ENCODE measurements at regions not wholly inside any gene's neighbourhood (a gene's known extent, or its start where the extent isn't known, plus 50 kb on each side); places are given as distances from the start of the nearest gene placed in this dataset.

DNA sequence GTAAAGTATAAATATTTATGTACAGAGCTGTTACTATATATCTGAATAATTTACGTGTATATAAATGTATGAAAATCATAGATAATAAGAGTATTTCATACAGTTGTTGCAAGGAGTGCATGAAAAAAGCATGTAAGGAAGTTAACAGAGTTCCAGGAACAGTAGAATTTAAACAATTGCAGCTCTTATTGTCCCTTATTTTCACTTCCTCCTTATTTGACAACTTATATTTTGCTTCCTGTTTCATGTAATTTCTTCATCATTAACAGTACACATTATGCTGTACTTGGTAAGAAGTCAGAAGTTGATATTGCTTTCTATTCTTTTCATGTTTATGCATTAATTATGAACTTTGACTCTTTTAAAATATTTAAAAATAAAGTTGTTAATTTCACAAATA is 681.5 kb downstream of the LRRIQ3 start:
- WGBS (ENCODE audit: insufficient coverage), result no CpG with 5 or more reads among the region's 1 CpG
- Histone ChIP-seq H3K9me3 (ENCODE audit: control insufficient read depth, insufficient read depth, low read length) (no peaks in the 10 kb centered on the region), H3K4me3 (ENCODE audit: low read depth, low read length) (no peak overlapping the region), H3K27ac (ENCODE audit: low read depth, low read length) (no peak overlapping the region), H3K27me3 (ENCODE audit: control insufficient read depth, insufficient read depth, low read length) (no peaks in the 10 kb centered on the region), H3K4me1 (ENCODE audit: control insufficient read depth, insufficient read depth, low read length) (no peaks in the 10 kb centered on the region), H3K36me3 (ENCODE audit: control insufficient read depth, insufficient read depth, low read length) (no peaks in the 10 kb centered on the region)
- no peak for DNase-seq (ENCODE audit: low read depth in 4 of 6, low spot score in 6 of 6)

DNA sequence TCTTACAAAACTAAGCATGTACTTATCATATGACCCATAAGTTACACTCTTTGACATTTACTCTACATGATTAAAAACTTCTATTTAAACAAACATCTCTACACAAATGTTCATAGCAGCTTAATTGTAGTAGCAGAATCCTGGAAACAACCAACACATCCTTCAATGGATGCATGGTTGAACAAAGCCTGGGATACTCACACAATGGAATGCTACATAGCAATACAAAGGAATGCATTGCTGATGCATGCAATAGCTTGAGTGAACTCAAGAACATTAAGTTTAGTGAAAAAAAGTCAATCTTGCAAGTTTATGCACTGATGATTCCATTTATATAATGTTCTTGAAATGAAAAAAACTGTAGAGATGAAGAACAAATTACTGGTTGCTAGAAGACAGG is 686.9 kb downstream of the LRRIQ3 start:
- Histone ChIP-seq H3K9me3 (ENCODE audit: control insufficient read depth, insufficient read depth, low read length) (peaks cover 3% of the 10 kb centered on the region), H3K4me3 (ENCODE audit: low read depth, low read length) (no peak overlapping the region), H3K27me3 (ENCODE audit: control insufficient read depth, insufficient read depth, low read length) (no peaks in the 10 kb centered on the region), H3K4me1 (ENCODE audit: control insufficient read depth, insufficient read depth, low read length) (no peaks in the 10 kb centered on the region), H3K27ac (ENCODE audit: low read depth, low read length) (no peak overlapping the region), H3K36me3 (ENCODE audit: control insufficient read depth, insufficient read depth, low read length) (no peaks in the 10 kb centered on the region)
- no peak for DNase-seq (ENCODE audit: low read depth in 4 of 6, low spot score in 6 of 6)

DNA sequence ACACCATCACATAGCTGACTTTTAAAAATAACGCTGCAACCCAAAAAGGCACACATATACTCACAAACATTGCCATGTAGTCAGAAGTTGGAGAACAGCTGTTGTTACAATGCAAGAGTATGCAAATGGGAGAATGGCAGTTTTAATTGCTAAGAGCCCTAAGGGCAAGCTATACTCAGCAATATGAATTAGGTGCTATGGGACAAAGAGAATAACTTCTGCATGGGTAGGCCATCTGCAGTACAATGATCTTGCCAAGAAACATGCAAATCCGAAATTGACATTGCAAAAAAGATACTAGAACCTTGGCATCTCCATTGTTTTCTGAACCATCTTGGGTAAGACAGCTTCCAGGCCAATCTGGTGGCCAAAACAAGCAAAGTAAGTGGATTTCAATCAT is 697.8 kb downstream of the LRRIQ3 start:
- 57% methylated on average over 1 of the region's 2 CpGs for WGBS (ENCODE audit: insufficient coverage)

DNA sequence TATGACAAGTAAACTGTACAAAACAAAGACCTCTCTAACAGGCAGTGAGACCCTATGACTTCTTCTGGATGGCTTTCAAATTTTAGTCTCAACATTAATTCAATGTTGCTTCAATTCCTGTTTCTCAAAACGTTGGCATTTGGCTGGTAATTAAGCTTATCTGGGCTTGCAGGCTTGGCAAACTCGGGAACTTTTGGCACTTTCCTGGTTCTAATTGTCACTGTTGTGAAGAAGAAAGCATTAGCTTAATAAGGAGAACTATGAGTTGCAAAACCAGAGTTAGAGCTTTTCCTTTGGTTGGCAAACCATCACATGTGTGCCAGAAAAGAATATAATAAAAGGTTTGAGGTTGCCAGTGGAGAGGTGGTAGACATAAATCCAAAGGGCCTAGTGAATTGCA is 698.3 kb downstream of the LRRIQ3 start:
- WGBS (ENCODE audit: insufficient coverage), result 67% methylated on average over 1 of the region's 2 CpGs
- Histone ChIP-seq H3K36me3 (ENCODE audit: control insufficient read depth, insufficient read depth, low read length) (no peaks in the 10 kb centered on the region), H3K27ac (ENCODE audit: low read depth, low read length) (no peak overlapping the region), H3K4me3 (ENCODE audit: low read depth, low read length) (no peak overlapping the region), H3K4me1 (ENCODE audit: control insufficient read depth, insufficient read depth, low read length) (no peaks in the 10 kb centered on the region), H3K9me3 (ENCODE audit: control insufficient read depth, insufficient read depth, low read length) (no peaks in the 10 kb centered on the region), H3K27me3 (ENCODE audit: control insufficient read depth, insufficient read depth, low read length) (no peaks in the 10 kb centered on the region)
- peak in 2 of 6 donors; percentile 4 to 75 for DNase-seq (ENCODE audit: low read depth in 4 of 6, low spot score in 6 of 6)

More for the DNA sequence above, 697.8 kb downstream of the LRRIQ3 start:
- no peaks in the 10 kb centered on the region for H3K4me1 ChIP-seq (ENCODE audit: control insufficient read depth, insufficient read depth, low read length)
- H3K9me3 ChIP-seq (ENCODE audit: control insufficient read depth, insufficient read depth, low read length), result no peaks in the 10 kb centered on the region
- no peak overlapping the region for H3K27ac ChIP-seq (ENCODE audit: low read depth, low read length)
- DNase-seq (ENCODE audit: low read depth in 4 of 6, low spot score in 6 of 6), result peak in 2 of 6 donors; percentile 56 to 84
- no peaks in the 10 kb centered on the region for H3K27me3 ChIP-seq (ENCODE audit: control insufficient read depth, insufficient read depth, low read length)
- H3K4me3 ChIP-seq (ENCODE audit: low read depth, low read length), result no peak overlapping the region
- no peaks in the 10 kb centered on the region for H3K36me3 ChIP-seq (ENCODE audit: control insufficient read depth, insufficient read depth, low read length)

DNA sequence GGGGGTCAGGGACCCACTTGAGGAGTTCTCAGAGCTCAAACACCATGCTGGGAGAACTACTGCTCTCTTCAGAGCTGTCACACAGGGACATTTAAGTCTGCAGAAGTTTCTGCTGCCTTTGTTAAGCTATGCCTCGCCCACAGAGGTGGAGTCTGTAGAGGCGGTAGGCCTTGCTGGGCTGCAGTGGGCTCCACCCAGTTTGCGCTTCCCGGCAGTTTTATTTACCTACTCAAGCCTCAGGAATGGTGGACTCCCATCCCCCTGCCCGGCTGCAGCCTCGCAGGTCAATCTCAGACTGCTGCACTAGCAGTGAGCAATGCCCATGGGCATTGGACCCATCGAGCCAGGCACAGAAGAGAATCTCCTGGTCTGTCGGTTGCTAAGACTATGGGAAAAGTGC is 706.4 kb downstream of the LRRIQ3 start:
- Histone ChIP-seq H3K27ac (ENCODE audit: low read depth, low read length) (no peak overlapping the region), H3K9me3 (ENCODE audit: control insufficient read depth, insufficient read depth, low read length) (no peaks in the 10 kb centered on the region), H3K4me1 (ENCODE audit: control insufficient read depth, insufficient read depth, low read length) (no peaks in the 10 kb centered on the region), H3K27me3 (ENCODE audit: control insufficient read depth, insufficient read depth, low read length) (no peaks in the 10 kb centered on the region), H3K36me3 (ENCODE audit: control insufficient read depth, insufficient read depth, low read length) (no peaks in the 10 kb centered on the region), H3K4me3 (ENCODE audit: low read depth, low read length) (no peak overlapping the region)
- no peak for DNase-seq (ENCODE audit: low read depth in 4 of 6, low spot score in 6 of 6)
- WGBS (ENCODE audit: insufficient coverage), result 96% methylated on average over 8 of the region's 8 CpGs

DNA sequence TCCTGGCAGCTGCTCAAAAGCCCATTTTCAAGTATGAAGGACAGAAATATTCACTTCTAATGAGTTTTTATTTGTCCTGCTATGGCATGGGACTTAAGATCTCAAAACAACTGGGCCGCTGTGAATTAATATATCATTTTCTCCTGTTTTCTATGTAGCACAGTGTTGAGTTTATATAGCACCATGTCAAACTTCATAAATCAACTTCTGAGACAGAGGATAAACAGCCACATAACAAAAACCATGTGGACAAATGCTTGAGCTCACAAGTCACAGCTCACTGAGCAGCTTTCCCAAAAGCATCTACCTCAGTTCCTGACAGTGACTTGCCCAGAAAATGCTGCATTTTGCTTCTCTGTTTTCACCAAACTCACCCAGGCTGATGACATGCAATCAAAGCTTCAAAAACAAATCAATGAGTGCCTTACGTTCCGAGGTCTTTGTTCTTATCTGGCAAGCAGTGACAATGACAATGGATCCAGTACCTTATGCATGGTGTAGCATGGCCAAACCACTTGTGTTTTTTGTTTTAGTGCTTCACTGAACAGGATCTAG is 722.6 kb downstream of the LRRIQ3 start:
- no peak overlapping the region for H3K4me3 ChIP-seq (ENCODE audit: low read depth, low read length)
- H3K36me3 ChIP-seq (ENCODE audit: control insufficient read depth, insufficient read depth, low read length), result no peaks in the 10 kb centered on the region
- no peaks in the 10 kb centered on the region for H3K27me3 ChIP-seq (ENCODE audit: control insufficient read depth, insufficient read depth, low read length)
- DNase-seq (ENCODE audit: low read depth in 4 of 6, low spot score in 6 of 6), result no peak
- no peaks in the 10 kb centered on the region for H3K9me3 ChIP-seq (ENCODE audit: control insufficient read depth, insufficient read depth, low read length)
- H3K27ac ChIP-seq (ENCODE audit: low read depth, low read length), result no peak overlapping the region
- no peaks in the 10 kb centered on the region for H3K4me1 ChIP-seq (ENCODE audit: control insufficient read depth, insufficient read depth, low read length)
- 11% methylated on average over 2 of the region's 3 CpGs for WGBS (ENCODE audit: insufficient coverage)

DNA sequence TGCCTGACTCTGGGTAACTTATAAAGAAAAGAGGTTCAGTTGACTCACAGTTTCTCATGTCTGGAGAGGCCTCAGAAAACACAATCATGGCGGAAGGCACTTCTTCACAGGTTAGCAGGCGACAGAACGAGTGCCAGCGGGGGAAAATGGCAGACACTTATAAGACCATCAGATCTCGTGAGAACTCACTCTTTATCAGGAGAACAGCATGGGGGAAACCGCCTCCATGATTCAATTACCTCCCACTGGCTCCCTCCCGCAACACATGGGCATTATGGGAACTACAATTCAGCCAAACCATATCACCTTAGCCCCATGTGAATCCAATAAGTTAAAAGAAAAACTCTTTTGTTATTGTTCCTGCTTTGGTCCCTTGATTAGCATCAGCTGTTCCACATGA is 725.2 kb downstream of the LRRIQ3 start:
- Histone ChIP-seq H3K27ac (ENCODE audit: low read depth, low read length) (no peak overlapping the region), H3K27me3 (ENCODE audit: control insufficient read depth, insufficient read depth, low read length) (no peaks in the 10 kb centered on the region), H3K4me1 (ENCODE audit: control insufficient read depth, insufficient read depth, low read length) (no peaks in the 10 kb centered on the region), H3K9me3 (ENCODE audit: control insufficient read depth, insufficient read depth, low read length) (no peaks in the 10 kb centered on the region), H3K4me3 (ENCODE audit: low read depth, low read length) (no peak overlapping the region), H3K36me3 (ENCODE audit: control insufficient read depth, insufficient read depth, low read length) (no peaks in the 10 kb centered on the region)
- no peak for DNase-seq (ENCODE audit: low read depth in 4 of 6, low spot score in 6 of 6)
- WGBS (ENCODE audit: insufficient coverage), result 78% methylated on average over 6 of the region's 7 CpGs

DNA sequence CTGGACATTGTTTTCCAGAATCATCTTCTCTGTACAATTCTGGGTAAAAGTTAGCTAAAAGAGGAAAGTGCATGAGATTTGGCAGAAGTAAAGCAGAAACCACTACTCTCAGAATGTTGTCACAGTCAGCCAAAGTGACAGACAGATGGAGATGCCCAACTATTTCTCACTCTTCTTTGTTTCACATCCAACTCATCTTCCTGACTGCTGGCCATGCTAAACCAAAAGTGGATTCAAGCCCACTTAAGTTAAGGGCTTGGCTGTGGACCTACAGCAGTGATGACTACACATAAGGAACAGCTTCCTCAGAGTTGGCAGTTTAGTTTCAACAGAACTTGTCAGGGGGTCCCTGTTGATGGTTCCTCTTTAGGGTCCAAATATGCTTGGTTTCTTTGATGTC is 730.2 kb downstream of the LRRIQ3 start:
- Histone ChIP-seq H3K4me3 (ENCODE audit: low read depth, low read length) (no peak overlapping the region), H3K9me3 (ENCODE audit: control insufficient read depth, insufficient read depth, low read length) (no peaks in the 10 kb centered on the region), H3K27me3 (ENCODE audit: control insufficient read depth, insufficient read depth, low read length) (no peaks in the 10 kb centered on the region), H3K27ac (ENCODE audit: low read depth, low read length) (no peak overlapping the region), H3K4me1 (ENCODE audit: control insufficient read depth, insufficient read depth, low read length) (no peaks in the 10 kb centered on the region), H3K36me3 (ENCODE audit: control insufficient read depth, insufficient read depth, low read length) (no peaks in the 10 kb centered on the region)
- DNase-seq (ENCODE audit: low read depth in 4 of 6, low spot score in 6 of 6), result peak in 1 of 6 donors; percentile 82

DNA sequence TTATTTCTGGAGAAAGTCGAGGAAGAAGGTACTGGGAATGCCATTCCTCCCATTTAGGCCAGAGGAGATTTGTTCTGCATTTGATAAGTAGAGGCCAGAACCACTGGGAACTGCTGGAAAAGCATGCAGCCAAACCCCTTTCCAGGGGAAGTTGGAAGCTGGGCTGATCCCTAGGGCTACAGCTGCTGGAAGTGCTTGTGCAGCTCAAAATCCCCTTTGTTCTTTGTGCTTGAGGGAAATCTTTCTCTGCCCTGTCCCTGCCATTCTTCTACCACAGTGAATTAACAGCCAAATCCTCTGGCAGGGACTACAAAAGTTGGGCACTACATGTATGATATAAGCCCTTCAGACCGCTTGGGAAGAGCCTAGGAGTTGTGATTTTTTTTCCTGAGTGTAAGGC is 734.1 kb downstream of the LRRIQ3 start:
- H3K4me3 ChIP-seq (ENCODE audit: low read depth, low read length), result no peak overlapping the region
- H3K36me3 ChIP-seq (ENCODE audit: control insufficient read depth, insufficient read depth, low read length), result no peaks in the 10 kb centered on the region
- no peaks in the 10 kb centered on the region for H3K9me3 ChIP-seq (ENCODE audit: control insufficient read depth, insufficient read depth, low read length)
- no peak overlapping the region for H3K27ac ChIP-seq (ENCODE audit: low read depth, low read length)
- WGBS (ENCODE audit: insufficient coverage), result no CpG with 5 or more reads among the region's 2 CpGs
- no peak for DNase-seq (ENCODE audit: low read depth in 4 of 6, low spot score in 6 of 6)
- H3K27me3 ChIP-seq (ENCODE audit: control insufficient read depth, insufficient read depth, low read length), result no peaks in the 10 kb centered on the region
- no peaks in the 10 kb centered on the region for H3K4me1 ChIP-seq (ENCODE audit: control insufficient read depth, insufficient read depth, low read length)

DNA sequence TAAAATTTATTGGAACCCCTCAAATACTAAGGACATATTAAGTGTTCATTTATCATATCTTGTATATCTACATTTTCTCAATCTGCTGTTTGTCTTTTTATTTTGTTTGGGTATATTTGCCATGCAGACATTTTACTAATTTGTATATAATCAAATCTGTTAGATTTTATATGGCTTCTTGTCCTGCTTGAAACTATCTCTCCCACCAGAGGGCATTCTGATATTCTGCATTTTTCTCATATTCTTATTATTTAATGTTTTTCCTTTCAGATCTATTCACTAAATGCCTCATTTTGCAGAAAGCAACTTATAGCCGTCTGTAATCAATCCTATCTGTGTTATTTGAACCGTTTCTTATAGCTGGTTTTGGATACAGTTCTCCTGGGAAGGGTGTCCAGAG is 745.5 kb downstream of the LRRIQ3 start:
- Histone ChIP-seq H3K27ac (ENCODE audit: low read depth, low read length) (no peak overlapping the region), H3K36me3 (ENCODE audit: control insufficient read depth, insufficient read depth, low read length) (no peaks in the 10 kb centered on the region), H3K9me3 (ENCODE audit: control insufficient read depth, insufficient read depth, low read length) (no peaks in the 10 kb centered on the region), H3K4me1 (ENCODE audit: control insufficient read depth, insufficient read depth, low read length) (no peaks in the 10 kb centered on the region), H3K4me3 (ENCODE audit: low read depth, low read length) (no peak overlapping the region), H3K27me3 (ENCODE audit: control insufficient read depth, insufficient read depth, low read length) (no peaks in the 10 kb centered on the region)
- WGBS (ENCODE audit: insufficient coverage), result no CpG with 5 or more reads among the region's 2 CpGs
- peak in 1 of 6 donors; percentile 8 for DNase-seq (ENCODE audit: low read depth in 4 of 6, low spot score in 6 of 6)
